Sigmoid colon (tissue), 6 donors: ENCODE measurements at regions not wholly inside any gene's neighbourhood (a gene's known extent, or its start where the extent isn't known, plus 50 kb on each side); places are given as distances from the start of the nearest gene placed in this dataset.

Experiments
- DNase-seq: peaks from one replicate; pipeline ENCODE4 v3.0.0-alpha.2; 2019
- H3K27ac ChIP-seq, 4 donors: fragments of 200-600 bp; sonication (generic); one replicate each; pipeline ENCODE4 v1.5.1; 2016 to 2019; ENCODE audit warnings: mild to moderate bottlenecking in 1 of 4
- H3K27me3 ChIP-seq, 3 donors: fragments of 200-600 bp; sonication (generic); one replicate each; pipeline ENCODE4 v1.5.1; 2019; ENCODE audit warnings: mild to moderate bottlenecking in 1 of 3
- H3K36me3 ChIP-seq, 4 donors: fragments of 200-600 bp; sonication (generic); one replicate each; pipeline ENCODE4 v1.5.1; 2016 to 2019
- H3K4me1 ChIP-seq, 4 donors: fragments of 200-600 bp; sonication (generic); one replicate each; pipeline ENCODE4 v1.5.1; 2017 to 2019
- H3K4me3 ChIP-seq, 4 donors: fragments of 200-600 bp; sonication (generic); one replicate each; pipeline ENCODE4 v1.5.1; 2017 to 2019; ENCODE audit warnings: mild to moderate bottlenecking in 2 of 4, moderate library complexity in 1 of 4
- H3K9me3 ChIP-seq, 4 donors: fragments of 200-600 bp in 3 of 4; sonication (generic) in 3 of 4; one replicate each; pipeline versions ENCODE4 v1.5.1 to v1.6.1; 2013 to 2019
- EP300 ChIP-seq, 4 donors: sonication (generic); formaldehyde crosslinking; IDR thresholded peaks; one replicate each; pipeline ENCODE4 v1.6.1; 2017; ENCODE audit warnings: antibody characterized with exemption in 4 of 4
- POLR2A ChIP-seq, 2 donors: fragments of 450-650 bp; IDR thresholded peaks; one replicate each; pipeline ENCODE4 v1.6.1; 2016; ENCODE audit warnings: antibody characterized with exemption in 2 of 2, mild to moderate bottlenecking in 2 of 2, moderate library complexity in 2 of 2
- POLR2AphosphoS5 ChIP-seq, 4 donors: sonication (generic); formaldehyde crosslinking; IDR thresholded peaks; one replicate each; pipeline ENCODE4 v1.6.1; 2017; ENCODE audit warnings: antibody characterized with exemption in 4 of 4
- WGBS, 2 donors: extraction: QIAGEN DNeasy Blood & Tissue Kit; methylation state at CpG; one replicate each; pipeline ENCODE4 v1.1.7; 2013; 5-methylcytosine and 5-hydroxymethylcytosine counted together
- intact Hi-C: fragments of 100-400 bp; cut with DNase I; formaldehyde crosslinking; loops from one replicate; pipeline ENCODE4 v1.15.1; 2023
- TF ChIP-seq, protein P1 (sequence below), 4 experiments: fragments of 450-650 bp in 3 of 4; fragments of 200-600 bp in 1 of 4; IDR thresholded peaks; one replicate each; pipeline ENCODE4 v1.5.1; 2016 to 2019; ENCODE audit warnings: antibody characterized with exemption in 4 of 4, mild to moderate bottlenecking in 3 of 4, moderate library complexity in 2 of 4
- donor health status: healthy with polysubstance abuse.
- donor health status: healthy.

GRCh38 chr6:91437315-91437729, 850.5 kb upstream of the MAP3K7 start:
- Histone ChIP-seq H3K27ac (no peak overlapping the region), H3K4me3 (no peak overlapping the region), H3K27me3 (no peaks in the 10 kb centered on the region), H3K4me1 (no peaks in the 10 kb centered on the region), H3K9me3 (no peaks in the 10 kb centered on the region), H3K36me3 (no peaks in the 10 kb centered on the region)
- 78 to 87% methylated on average over 2 of the region's 2 CpGs for WGBS, 2 donors
- intact Hi-C loops: no loop called here
- TF ChIP-seq POLR2A (IDR thresholded peaks at IDR 0.05) (no peak), POLR2AphosphoS5 (IDR thresholded peaks at IDR 0.05) (no peak), EP300 (IDR thresholded peaks at IDR 0.05) (no peak)
- TF ChIP-seq, protein P1, sequence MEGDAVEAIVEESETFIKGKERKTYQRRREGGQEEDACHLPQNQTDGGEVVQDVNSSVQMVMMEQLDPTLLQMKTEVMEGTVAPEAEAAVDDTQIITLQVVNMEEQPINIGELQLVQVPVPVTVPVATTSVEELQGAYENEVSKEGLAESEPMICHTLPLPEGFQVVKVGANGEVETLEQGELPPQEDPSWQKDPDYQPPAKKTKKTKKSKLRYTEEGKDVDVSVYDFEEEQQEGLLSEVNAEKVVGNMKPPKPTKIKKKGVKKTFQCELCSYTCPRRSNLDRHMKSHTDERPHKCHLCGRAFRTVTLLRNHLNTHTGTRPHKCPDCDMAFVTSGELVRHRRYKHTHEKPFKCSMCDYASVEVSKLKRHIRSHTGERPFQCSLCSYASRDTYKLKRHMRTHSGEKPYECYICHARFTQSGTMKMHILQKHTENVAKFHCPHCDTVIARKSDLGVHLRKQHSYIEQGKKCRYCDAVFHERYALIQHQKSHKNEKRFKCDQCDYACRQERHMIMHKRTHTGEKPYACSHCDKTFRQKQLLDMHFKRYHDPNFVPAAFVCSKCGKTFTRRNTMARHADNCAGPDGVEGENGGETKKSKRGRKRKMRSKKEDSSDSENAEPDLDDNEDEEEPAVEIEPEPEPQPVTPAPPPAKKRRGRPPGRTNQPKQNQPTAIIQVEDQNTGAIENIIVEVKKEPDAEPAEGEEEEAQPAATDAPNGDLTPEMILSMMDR (IDR thresholded peaks at IDR 0.05): no peak
- no peak for DNase-seq

GRCh38 chr6:91436448-91436847, 849.6 kb upstream of the MAP3K7 start:
- Histone ChIP-seq H3K4me1 (no peaks in the 10 kb centered on the region), H3K36me3 (no peaks in the 10 kb centered on the region), H3K9me3 (no peaks in the 10 kb centered on the region), H3K4me3 (no peak overlapping the region), H3K27me3 (no peaks in the 10 kb centered on the region), H3K27ac (no peak overlapping the region)
- TF ChIP-seq EP300 (IDR thresholded peaks at IDR 0.05) (no peak), POLR2A (IDR thresholded peaks at IDR 0.05) (no peak), POLR2AphosphoS5 (IDR thresholded peaks at IDR 0.05) (no peak)
- TF ChIP-seq, protein P1 (IDR thresholded peaks at IDR 0.05): no peak
- 92% methylated on average over 2 of the region's 2 CpGs for WGBS, 2 donors
- DNase-seq: no peak
- intact Hi-C loops: no loop called here

DNA sequence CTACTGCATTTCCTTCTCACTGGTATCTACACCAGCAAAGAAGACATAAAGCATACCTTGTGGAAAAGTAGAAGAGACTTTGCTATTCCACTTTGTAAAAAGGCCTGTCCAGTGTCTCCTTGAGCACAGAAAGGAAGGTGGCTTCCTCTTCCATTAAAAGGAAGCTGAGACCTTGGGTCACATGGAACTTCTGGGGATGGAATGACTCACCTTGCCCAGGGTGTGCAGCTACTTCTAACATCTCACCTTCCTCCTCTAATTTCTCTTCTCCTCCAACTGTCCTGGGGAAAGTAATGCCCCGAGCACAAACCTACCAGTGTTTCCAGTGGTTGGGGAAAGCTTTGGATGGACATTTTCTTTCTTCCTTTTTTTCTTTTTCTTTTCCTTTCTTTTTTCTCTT, 848.8 kb upstream of the MAP3K7 start:
- no peak for TF ChIP-seq EP300 (IDR thresholded peaks at IDR 0.05)
- no peak for TF ChIP-seq POLR2AphosphoS5 (IDR thresholded peaks at IDR 0.05)
- TF ChIP-seq POLR2A (IDR thresholded peaks at IDR 0.05): no peak
- TF ChIP-seq, protein P1 (IDR thresholded peaks at IDR 0.05): no peak
- WGBS, 2 donors: 91 to 92% methylated on average over 1 of the region's 1 CpG
- Histone ChIP-seq H3K27me3 (no peaks in the 10 kb centered on the region), H3K27ac (no peak overlapping the region), H3K9me3 (no peaks in the 10 kb centered on the region), H3K4me1 (no peaks in the 10 kb centered on the region), H3K36me3 (no peaks in the 10 kb centered on the region), H3K4me3 (no peak overlapping the region)
- intact Hi-C loops: no loop called here
- DNase-seq: no peak

DNA sequence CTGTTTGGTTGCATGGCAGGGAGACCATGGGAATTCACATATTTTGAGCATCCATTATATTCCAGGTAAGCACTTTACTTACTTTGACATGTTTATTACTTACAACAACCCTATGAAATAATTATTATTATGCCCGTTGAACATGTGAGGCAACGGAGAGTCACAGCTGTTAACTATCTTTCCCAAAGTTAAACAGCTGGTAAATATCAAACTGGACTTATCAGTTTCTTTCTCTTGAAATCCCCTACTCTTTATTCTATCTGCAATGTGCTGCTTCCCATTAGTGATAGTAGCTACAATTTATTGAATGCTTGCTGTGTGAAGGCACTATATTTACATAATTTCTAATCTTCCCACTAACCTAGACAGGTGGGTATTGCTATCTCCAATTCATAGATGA, 847.7 kb upstream of the MAP3K7 start:
- H3K27ac ChIP-seq: no peak overlapping the region
- no peaks in the 10 kb centered on the region for H3K4me1 ChIP-seq
- H3K36me3 ChIP-seq: no peaks in the 10 kb centered on the region
- no peak for DNase-seq
- H3K4me3 ChIP-seq: no peak overlapping the region
- no peaks in the 10 kb centered on the region for H3K27me3 ChIP-seq
- intact Hi-C loops: no loop called here
- no peak for TF ChIP-seq EP300 (IDR thresholded peaks at IDR 0.05)
- no peak for TF ChIP-seq POLR2AphosphoS5 (IDR thresholded peaks at IDR 0.05)
- TF ChIP-seq, protein P1 (IDR thresholded peaks at IDR 0.05): no peak
- TF ChIP-seq POLR2A (IDR thresholded peaks at IDR 0.05): no peak
- 80 to 81% methylated on average over 2 of the region's 2 CpGs for WGBS, 2 donors
- no peaks in the 10 kb centered on the region for H3K9me3 ChIP-seq
